HepG2 (cell line): ENCODE measurements at regions not wholly inside any gene's neighbourhood (a gene's known extent, or its start where the extent isn't known, plus 50 kb on each side); places are given as distances from the start of the nearest gene placed in this dataset.

Source experiments
- POLR2AphosphoS2 ChIP-seq: IDR thresholded peaks from 2 replicates; pipeline ENCODE4 v1.6.1; 2011; ENCODE audit warnings: low read depth, low read length, improper control_type of control experiment
- TEF ChIP-seq: sonication (generic); formaldehyde crosslinking; IDR thresholded peaks from 2 replicates; pipeline ENCODE4 v1.5.0; 2020; ENCODE audit warnings: missing genetic modification reagents
- THAP8 ChIP-seq: sonication (generic); formaldehyde crosslinking; IDR thresholded peaks from 2 replicates; pipeline ENCODE4 v1.5.1; 2020; ENCODE audit warnings: missing genetic modification reagents, mild to moderate bottlenecking, borderline replicate concordance
- ZBTB7A ChIP-seq: sonication (generic); formaldehyde crosslinking; IDR thresholded peaks from 2 replicates; pipeline ENCODE4 v1.8.0; 2022; ENCODE audit warnings: mild to moderate bottlenecking, missing genetic modification reagents
- ZNF136 ChIP-seq: sonication (generic); formaldehyde crosslinking; IDR thresholded peaks from 2 replicates; pipeline ENCODE4 v1.8.1; 2022; ENCODE audit warnings: low read depth, mild to moderate bottlenecking, moderate library complexity, missing genetic modification reagents
- ZNF142 ChIP-seq: sonication (generic); formaldehyde crosslinking; IDR thresholded peaks from 2 replicates; pipeline ENCODE4 v1.4.0; 2020; ENCODE audit warnings: missing genetic modification reagents
- TF ChIP-seq, protein P1 (sequence below), 2 experiments: sonication (generic) in 1 of 2; formaldehyde crosslinking in 1 of 2; IDR thresholded peaks; 2 replicates each; pipeline versions ENCODE4 v1.6.1 to v1.9.0; 2014 to 2022; ENCODE audit warnings: antibody characterized with exemption in 1 of 2, borderline replicate concordance in 1 of 2, inconsistent platforms in 1 of 2, low read depth in 1 of 2, missing genetic modification reagents in 1 of 2
- TF ChIP-seq, protein P2 (sequence below): sonication (generic); formaldehyde crosslinking; IDR thresholded peaks from 2 replicates; pipeline ENCODE4 v1.4.0; 2020; ENCODE audit warnings: missing genetic modification reagents, borderline replicate concordance

- TF ChIP-seq, protein P1, sequence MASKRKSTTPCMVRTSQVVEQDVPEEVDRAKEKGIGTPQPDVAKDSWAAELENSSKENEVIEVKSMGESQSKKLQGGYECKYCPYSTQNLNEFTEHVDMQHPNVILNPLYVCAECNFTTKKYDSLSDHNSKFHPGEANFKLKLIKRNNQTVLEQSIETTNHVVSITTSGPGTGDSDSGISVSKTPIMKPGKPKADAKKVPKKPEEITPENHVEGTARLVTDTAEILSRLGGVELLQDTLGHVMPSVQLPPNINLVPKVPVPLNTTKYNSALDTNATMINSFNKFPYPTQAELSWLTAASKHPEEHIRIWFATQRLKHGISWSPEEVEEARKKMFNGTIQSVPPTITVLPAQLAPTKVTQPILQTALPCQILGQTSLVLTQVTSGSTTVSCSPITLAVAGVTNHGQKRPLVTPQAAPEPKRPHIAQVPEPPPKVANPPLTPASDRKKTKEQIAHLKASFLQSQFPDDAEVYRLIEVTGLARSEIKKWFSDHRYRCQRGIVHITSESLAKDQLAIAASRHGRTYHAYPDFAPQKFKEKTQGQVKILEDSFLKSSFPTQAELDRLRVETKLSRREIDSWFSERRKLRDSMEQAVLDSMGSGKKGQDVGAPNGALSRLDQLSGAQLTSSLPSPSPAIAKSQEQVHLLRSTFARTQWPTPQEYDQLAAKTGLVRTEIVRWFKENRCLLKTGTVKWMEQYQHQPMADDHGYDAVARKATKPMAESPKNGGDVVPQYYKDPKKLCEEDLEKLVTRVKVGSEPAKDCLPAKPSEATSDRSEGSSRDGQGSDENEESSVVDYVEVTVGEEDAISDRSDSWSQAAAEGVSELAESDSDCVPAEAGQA (IDR thresholded peaks at IDR 0.05; ENCODE audit: low read depth): no peak
- TF ChIP-seq, protein P1 (CRISPR knock-in tag; IDR thresholded peaks at IDR 0.05; ENCODE audit: borderline replicate concordance): no peak
- TF ChIP-seq ZNF136 (CRISPR knock-in tag): no peak
- no peak for TF ChIP-seq TEF
- TF ChIP-seq ZNF142 (CRISPR knock-in tag): no peak
- no peak for TF ChIP-seq POLR2AphosphoS2
- TF ChIP-seq ZBTB7A (CRISPR knock-in tag): no peak
- TF ChIP-seq THAP8 (CRISPR knock-in tag): no peak
- TF ChIP-seq, protein P2, sequence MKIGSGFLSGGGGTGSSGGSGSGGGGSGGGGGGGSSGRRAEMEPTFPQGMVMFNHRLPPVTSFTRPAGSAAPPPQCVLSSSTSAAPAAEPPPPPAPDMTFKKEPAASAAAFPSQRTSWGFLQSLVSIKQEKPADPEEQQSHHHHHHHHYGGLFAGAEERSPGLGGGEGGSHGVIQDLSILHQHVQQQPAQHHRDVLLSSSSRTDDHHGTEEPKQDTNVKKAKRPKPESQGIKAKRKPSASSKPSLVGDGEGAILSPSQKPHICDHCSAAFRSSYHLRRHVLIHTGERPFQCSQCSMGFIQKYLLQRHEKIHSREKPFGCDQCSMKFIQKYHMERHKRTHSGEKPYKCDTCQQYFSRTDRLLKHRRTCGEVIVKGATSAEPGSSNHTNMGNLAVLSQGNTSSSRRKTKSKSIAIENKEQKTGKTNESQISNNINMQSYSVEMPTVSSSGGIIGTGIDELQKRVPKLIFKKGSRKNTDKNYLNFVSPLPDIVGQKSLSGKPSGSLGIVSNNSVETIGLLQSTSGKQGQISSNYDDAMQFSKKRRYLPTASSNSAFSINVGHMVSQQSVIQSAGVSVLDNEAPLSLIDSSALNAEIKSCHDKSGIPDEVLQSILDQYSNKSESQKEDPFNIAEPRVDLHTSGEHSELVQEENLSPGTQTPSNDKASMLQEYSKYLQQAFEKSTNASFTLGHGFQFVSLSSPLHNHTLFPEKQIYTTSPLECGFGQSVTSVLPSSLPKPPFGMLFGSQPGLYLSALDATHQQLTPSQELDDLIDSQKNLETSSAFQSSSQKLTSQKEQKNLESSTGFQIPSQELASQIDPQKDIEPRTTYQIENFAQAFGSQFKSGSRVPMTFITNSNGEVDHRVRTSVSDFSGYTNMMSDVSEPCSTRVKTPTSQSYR: no peak
Measured at GRCh38 chr7:94274828-94275227, 119.9 kb upstream of the COL1A2 start (continued).
